A673 (cell line): ENCODE measurements at regions not wholly inside any gene's neighbourhood (a gene's known extent, or its start where the extent isn't known, plus 50 kb on each side); places are given as distances from the start of the nearest gene placed in this dataset.

Source experiments
- EZH2 ChIP-seq: fragments of 200-600 bp; sonication (generic); IDR thresholded peaks from 2 replicates; pipeline ENCODE4 v1.6.1; 2017; ENCODE audit warnings: borderline replicate concordance, low read depth, mild to moderate bottlenecking, mixed read lengths, antibody characterized with exemption, low read length; ENCODE audit not compliant: poor library complexity, severe bottlenecking
- TF ChIP-seq, protein P1 (sequence below): fragments of 300-800, 200-600 bp; sonication (generic); conservative IDR thresholded peaks from 2 replicates; pipeline ENCODE4 v1.5.1; 2017; ENCODE audit warnings: low read depth, mild to moderate bottlenecking, antibody characterized with exemption, low read length, moderate library complexity, mixed read lengths

DNA sequence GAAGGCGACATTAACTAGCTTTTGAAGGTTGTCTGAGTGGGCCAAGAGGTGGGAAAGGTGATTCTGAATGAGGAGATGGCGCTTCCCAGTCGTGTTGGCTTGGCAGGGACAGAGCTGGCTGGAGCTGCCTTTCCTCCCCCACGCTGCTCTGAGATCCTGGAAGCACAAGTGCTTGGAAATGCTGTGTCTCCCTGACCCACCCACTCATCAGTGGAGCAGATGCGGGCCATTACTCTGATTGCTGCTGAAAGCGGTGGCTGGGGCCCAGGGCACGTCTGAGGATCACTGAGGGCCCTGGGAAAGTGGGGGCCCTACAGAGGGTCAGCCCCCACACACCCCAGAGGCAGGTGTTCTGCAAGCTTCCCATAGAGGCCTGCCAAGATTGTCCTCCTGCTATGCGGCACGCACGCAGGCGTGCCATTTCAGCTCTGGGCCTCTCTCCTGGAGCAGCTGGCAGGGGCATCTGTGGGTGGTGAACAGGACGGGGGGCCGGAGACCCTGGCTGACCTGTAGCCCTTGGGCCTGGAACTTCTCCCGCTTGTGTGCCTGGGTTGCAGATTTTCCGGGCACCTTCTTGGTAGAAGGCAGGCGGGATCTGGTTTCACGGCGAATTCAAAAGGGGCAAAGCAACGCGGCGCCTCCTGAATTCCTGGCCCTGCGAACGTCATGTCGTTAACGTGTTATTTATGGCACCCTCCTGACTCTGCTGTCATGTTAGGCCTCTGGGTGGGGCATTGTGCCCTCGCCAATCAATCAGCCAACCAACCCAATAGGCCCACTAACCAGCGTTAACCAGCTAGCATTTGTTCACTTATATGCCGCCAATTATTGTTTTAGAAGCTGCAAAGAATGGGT, 133.8 kb upstream of the TBX3 start:
- TF ChIP-seq, protein P1, sequence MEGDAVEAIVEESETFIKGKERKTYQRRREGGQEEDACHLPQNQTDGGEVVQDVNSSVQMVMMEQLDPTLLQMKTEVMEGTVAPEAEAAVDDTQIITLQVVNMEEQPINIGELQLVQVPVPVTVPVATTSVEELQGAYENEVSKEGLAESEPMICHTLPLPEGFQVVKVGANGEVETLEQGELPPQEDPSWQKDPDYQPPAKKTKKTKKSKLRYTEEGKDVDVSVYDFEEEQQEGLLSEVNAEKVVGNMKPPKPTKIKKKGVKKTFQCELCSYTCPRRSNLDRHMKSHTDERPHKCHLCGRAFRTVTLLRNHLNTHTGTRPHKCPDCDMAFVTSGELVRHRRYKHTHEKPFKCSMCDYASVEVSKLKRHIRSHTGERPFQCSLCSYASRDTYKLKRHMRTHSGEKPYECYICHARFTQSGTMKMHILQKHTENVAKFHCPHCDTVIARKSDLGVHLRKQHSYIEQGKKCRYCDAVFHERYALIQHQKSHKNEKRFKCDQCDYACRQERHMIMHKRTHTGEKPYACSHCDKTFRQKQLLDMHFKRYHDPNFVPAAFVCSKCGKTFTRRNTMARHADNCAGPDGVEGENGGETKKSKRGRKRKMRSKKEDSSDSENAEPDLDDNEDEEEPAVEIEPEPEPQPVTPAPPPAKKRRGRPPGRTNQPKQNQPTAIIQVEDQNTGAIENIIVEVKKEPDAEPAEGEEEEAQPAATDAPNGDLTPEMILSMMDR = no peak
- TF ChIP-seq EZH2 = no peak
